Endodermal cell (in vitro differentiated cells): ENCODE measurements at regions not wholly inside any gene's neighbourhood (a gene's known extent, or its start where the extent isn't known, plus 50 kb on each side); places are given as distances from the start of the nearest gene placed in this dataset.

Experiments
- DNase-seq: peaks from one replicate; pipeline ENCODE4 v3.0.0-alpha.2; 2017
- H3K27ac ChIP-seq: 2 replicates; pipeline ENCODE4 v1.5.1; 2013; ENCODE audit warnings: mild to moderate bottlenecking, low read depth, low read length, moderate library complexity
- H3K27me3 ChIP-seq: 2 replicates; pipeline ENCODE4 v1.6.1; 2013; ENCODE audit warnings: mild to moderate bottlenecking, low read length, moderate library complexity; ENCODE audit not compliant: insufficient read depth, control insufficient read depth, poor library complexity, severe bottlenecking
- H3K36me3 ChIP-seq: 2 replicates; pipeline ENCODE4 v1.7.0; 2013; ENCODE audit warnings: mild to moderate bottlenecking, low read length, moderate library complexity; ENCODE audit not compliant: control insufficient read depth, insufficient read depth
- H3K4me1 ChIP-seq: one replicate; pipeline ENCODE4 v1.7.0; 2013; ENCODE audit warnings: low read length; ENCODE audit not compliant: control insufficient read depth, insufficient read depth
- H3K4me3 ChIP-seq: 2 replicates; pipeline ENCODE4 v1.5.1; 2013; ENCODE audit warnings: mild to moderate bottlenecking, low read length, moderate library complexity
- H3K9ac ChIP-seq: 2 replicates; pipeline ENCODE4 v1.6.1; 2013; ENCODE audit warnings: mild to moderate bottlenecking, low read length, moderate library complexity; ENCODE audit not compliant: poor library complexity, severe bottlenecking; ENCODE audit errors: extremely low read depth
- H3K9me3 ChIP-seq: 2 replicates; pipeline ENCODE4 v1.6.1; 2013; ENCODE audit warnings: mild to moderate bottlenecking, low read length, moderate library complexity; ENCODE audit not compliant: control insufficient read depth
- H3K27ac Mint-ChIP-seq: 2 replicates; pipeline ENCODE4 v1.8.0; 2020; ENCODE audit warnings: mixed read lengths
- H3K27me3 Mint-ChIP-seq: 2 replicates; pipeline ENCODE4 v1.8.0; 2021; ENCODE audit warnings: mild to moderate bottlenecking, mixed read lengths; ENCODE audit not compliant: insufficient read depth
- H3K36me3 Mint-ChIP-seq: 2 replicates; pipeline ENCODE4 v1.8.0; 2020; ENCODE audit warnings: low read depth, mixed read lengths
- H3K4me1 Mint-ChIP-seq: 2 replicates; pipeline ENCODE4 v1.8.0; 2020; ENCODE audit warnings: mixed read lengths
- H3K4me3 Mint-ChIP-seq: 2 replicates; pipeline ENCODE4 v1.8.0; 2020; ENCODE audit warnings: mild to moderate bottlenecking, moderate library complexity, mixed read lengths
- H3K9me3 Mint-ChIP-seq: 2 replicates; pipeline ENCODE4 v1.8.0; 2020; ENCODE audit warnings: mild to moderate bottlenecking, mixed read lengths
- WGBS, 2 experiments: methylation state at CpG; one replicate each; pipeline versions ENCODE4 v1.1.5 to v1.1.7; 2013; ENCODE audit warnings: missing lambda C conversion rate in 2 of 2, mixed read lengths in 1 of 2; ENCODE audit not compliant: insufficient coverage in 1 of 2, insufficient read length in 1 of 2; 5-methylcytosine and 5-hydroxymethylcytosine counted together
- TF ChIP-seq, protein P1 (sequence below): fragments of 200-600 bp; sonication (generic); conservative IDR thresholded peaks from 2 replicates; pipeline ENCODE4 v1.5.0; 2021; ENCODE audit warnings: antibody characterized with exemption, mild to moderate bottlenecking

GRCh38 chrX:10074241-10074941 is 82.4 kb upstream of the CLCN4 start:
- no peak overlapping the region for H3K4me3 ChIP-seq
- peaks cover 11% of the 10 kb centered on the region for H3K36me3 Mint-ChIP-seq
- H3K27me3 ChIP-seq = no peaks in the 10 kb centered on the region
- H3K4me1 ChIP-seq = no peaks in the 10 kb centered on the region
- no peak overlapping the region for H3K27ac ChIP-seq
- DNase-seq = no peak
- H3K9ac ChIP-seq = no peak overlapping the region
- TF ChIP-seq, protein P1, sequence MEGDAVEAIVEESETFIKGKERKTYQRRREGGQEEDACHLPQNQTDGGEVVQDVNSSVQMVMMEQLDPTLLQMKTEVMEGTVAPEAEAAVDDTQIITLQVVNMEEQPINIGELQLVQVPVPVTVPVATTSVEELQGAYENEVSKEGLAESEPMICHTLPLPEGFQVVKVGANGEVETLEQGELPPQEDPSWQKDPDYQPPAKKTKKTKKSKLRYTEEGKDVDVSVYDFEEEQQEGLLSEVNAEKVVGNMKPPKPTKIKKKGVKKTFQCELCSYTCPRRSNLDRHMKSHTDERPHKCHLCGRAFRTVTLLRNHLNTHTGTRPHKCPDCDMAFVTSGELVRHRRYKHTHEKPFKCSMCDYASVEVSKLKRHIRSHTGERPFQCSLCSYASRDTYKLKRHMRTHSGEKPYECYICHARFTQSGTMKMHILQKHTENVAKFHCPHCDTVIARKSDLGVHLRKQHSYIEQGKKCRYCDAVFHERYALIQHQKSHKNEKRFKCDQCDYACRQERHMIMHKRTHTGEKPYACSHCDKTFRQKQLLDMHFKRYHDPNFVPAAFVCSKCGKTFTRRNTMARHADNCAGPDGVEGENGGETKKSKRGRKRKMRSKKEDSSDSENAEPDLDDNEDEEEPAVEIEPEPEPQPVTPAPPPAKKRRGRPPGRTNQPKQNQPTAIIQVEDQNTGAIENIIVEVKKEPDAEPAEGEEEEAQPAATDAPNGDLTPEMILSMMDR = peak; percentile 14
- H3K27ac Mint-ChIP-seq = no peak overlapping the region
- H3K9me3 ChIP-seq = no peaks in the 10 kb centered on the region
- no peaks in the 10 kb centered on the region for H3K27me3 Mint-ChIP-seq
- no peaks in the 10 kb centered on the region for H3K36me3 ChIP-seq
- WGBS, 2 experiments = 90 to 97% methylated on average over 2 to 9 of the region's 9 CpGs
- H3K9me3 Mint-ChIP-seq = peaks cover 38% of the 10 kb centered on the region
- peaks cover 6% of the 10 kb centered on the region for H3K4me1 Mint-ChIP-seq
- H3K4me3 Mint-ChIP-seq = no peak overlapping the region

- Histone ChIP-seq H3K4me1 (no peaks in the 10 kb centered on the region), H3K36me3 (no peaks in the 10 kb centered on the region), H3K9ac (no peak overlapping the region), H3K27me3 (no peaks in the 10 kb centered on the region), H3K27ac (no peak overlapping the region), H3K4me3 (no peak overlapping the region), H3K9me3 (no peaks in the 10 kb centered on the region)
- peaks cover 6% of the 10 kb centered on the region for H3K4me1 Mint-ChIP-seq
- H3K36me3 Mint-ChIP-seq = peaks cover 29% of the 10 kb centered on the region
- TF ChIP-seq, protein P1 = no peak
- no peaks in the 10 kb centered on the region for H3K27me3 Mint-ChIP-seq
- H3K9me3 Mint-ChIP-seq = peaks cover 51% of the 10 kb centered on the region
- WGBS, 2 experiments = 93 to 95% methylated on average over 4 to 7 of the region's 7 CpGs
- H3K27ac Mint-ChIP-seq = no peak overlapping the region
- no peak for DNase-seq
- H3K4me3 Mint-ChIP-seq = no peak overlapping the region
These were observed 80.0 kb upstream of the CLCN4 start for GRCh38 chrX:10076765-10077164.

GRCh38 chrX:10077425-10078188 is 79.2 kb upstream of the CLCN4 start:
- peaks cover 28% of the 10 kb centered on the region for H3K36me3 Mint-ChIP-seq
- H3K4me3 Mint-ChIP-seq = no peak overlapping the region
- WGBS, 2 experiments = 91% methylated on average over 4 to 9 of the region's 9 CpGs
- Histone ChIP-seq H3K36me3 (no peaks in the 10 kb centered on the region), H3K9me3 (no peaks in the 10 kb centered on the region), H3K4me1 (no peaks in the 10 kb centered on the region), H3K27ac (no peak overlapping the region), H3K27me3 (no peaks in the 10 kb centered on the region), H3K4me3 (no peak overlapping the region), H3K9ac (no peak overlapping the region)
- DNase-seq = no peak
- TF ChIP-seq, protein P1 = no peak
- H3K27me3 Mint-ChIP-seq = no peaks in the 10 kb centered on the region
- H3K27ac Mint-ChIP-seq = no peak overlapping the region
- peaks cover 58% of the 10 kb centered on the region for H3K9me3 Mint-ChIP-seq
- H3K4me1 Mint-ChIP-seq = peaks cover 6% of the 10 kb centered on the region
